SKM-1 treated with dmso at 0.1 percent for 144 hours (cell line): ENCODE measurements at regions not wholly inside any gene's neighbourhood (a gene's known extent, or its start where the extent isn't known, plus 50 kb on each side); places are given as distances from the start of the nearest gene placed in this dataset.
A peak's percentile ranks its signal among the peaks of the same experiment; 100 is the strongest.

Source experiments
- DNase-seq: peaks from one replicate; lab custom pipeline; 2025; ENCODE audit not compliant: unreplicated experiment; lab: John Stamatoyannopoulos, UW

DNA sequence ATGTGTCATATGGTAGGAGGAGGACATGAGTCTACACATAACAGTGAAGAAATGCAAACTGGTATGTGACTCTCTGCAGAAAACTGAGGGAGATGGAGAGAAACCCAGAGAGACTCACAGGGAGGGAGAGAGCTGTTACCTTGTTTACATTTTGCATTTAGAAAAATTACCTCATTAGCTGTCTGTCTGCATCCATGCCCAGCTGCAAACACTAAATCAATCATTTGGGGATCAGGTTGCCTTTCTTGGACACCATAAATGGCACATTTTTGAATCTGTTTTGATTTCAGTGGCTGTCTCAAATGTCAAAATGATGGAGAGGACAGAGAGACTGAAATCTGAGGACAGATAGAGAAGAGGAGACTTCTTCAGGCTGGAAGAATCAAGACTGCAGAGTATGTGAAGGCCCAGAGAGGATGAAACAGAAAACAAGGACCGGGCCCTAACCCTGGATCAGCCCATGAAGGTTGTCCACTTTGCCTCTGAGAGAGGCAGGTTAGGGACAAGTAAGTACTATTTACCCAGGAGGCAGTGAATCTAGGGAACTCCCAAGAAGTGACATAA, 92.2 kb downstream of the UNC5CL start:
- DNase-seq, result no peak

DNA sequence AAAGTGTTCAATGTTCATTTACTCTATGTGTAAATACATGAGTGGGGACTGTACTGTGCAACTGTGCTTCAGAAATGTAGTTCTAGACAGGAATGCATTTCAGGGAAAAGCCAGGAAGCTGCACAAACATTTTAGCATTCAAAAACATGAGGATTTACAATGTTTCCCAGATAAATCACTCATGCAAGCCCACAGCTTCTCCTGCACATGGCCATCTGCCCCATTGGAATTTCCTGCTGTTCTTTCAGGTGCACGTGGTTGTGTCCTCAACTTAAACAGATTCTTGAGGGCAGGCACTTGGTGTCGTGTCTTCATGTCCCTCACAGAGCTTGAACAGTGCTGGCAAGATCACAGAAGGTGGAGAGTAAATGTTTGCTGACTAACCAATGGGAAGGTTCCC, 101.5 kb downstream of the UNC5CL start:
- no peak for DNase-seq

DNA sequence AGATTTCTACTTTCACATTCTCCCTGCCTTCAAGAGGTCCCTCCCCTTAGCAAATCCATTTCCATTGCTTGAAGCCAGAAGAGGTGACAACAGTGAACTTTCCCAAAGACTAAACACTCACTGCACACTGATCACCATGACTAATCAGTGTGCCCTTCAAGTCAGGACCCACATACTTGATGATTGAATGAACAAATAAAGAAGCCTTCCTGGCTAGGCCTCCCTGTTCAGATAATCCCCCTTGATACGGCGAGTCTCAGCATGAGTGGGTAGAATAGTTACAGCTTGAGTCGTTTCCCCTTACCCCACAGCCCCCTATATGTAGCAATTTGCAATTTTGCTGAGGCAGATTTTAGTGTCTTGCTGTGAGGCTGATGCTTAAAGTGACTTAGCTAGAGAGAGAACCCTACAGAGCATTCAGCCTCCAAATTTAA, 102.2 kb downstream of the UNC5CL start:
- no peak for DNase-seq

DNA sequence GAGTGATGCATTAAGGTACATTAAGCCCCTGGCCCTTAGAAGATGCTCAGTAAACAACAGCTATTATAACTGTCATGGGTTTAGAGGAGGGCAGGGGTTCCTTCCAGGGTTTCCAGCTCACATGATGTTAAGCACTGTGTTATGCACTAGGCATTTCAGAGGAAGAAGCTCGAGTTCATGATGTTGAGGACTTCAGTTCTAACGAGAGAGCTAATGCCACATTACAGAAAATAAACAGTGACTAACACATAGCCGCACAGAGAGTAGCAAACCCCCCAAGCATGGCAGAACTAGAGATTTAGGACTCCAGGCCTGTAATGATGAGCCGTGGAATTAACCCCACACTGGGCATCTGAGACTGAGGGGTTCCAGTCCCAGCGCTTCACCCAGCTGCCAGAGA, 105.2 kb downstream of the UNC5CL start:
- no peak for DNase-seq

DNA sequence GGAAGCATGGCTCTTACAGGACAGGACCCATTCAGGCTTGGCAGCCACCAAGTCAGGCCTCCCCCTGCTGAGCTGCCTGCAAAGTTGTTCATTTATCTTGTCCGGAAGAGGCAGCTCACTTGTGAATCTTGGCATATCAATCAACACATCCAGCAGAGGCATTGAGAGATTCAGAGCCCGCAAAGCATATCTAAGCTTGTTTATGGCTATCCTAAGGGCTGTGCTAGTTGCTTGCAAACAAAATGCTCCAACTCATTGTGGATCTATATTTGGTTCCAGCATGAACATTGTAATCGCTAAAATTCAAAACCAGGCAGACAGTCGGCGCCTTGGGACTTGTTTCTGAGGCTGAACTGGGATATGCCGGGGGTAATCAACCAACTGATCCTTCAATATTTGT, 106.1 kb downstream of the UNC5CL start:
- no peak for DNase-seq

DNA sequence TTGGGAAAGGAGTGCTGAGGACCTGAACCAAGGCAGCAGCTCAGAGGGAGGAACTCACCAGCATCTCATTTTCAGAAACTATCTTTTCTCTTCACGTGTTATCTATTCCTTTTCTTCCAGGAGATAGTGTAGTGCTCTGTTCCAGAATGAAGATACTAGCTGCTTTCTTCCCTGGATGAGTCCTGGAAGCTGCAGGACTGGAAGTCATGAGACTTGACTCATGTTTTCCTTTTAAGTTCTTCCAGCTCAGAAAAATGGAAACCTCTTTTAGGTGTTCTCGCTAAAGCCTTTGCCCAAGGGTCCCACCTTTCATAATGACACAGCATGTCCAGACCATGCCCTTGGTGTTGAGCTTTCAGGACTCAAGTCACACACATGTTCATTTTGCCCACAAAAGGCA, 106.7 kb downstream of the UNC5CL start:
- DNase-seq, result no peak

DNA sequence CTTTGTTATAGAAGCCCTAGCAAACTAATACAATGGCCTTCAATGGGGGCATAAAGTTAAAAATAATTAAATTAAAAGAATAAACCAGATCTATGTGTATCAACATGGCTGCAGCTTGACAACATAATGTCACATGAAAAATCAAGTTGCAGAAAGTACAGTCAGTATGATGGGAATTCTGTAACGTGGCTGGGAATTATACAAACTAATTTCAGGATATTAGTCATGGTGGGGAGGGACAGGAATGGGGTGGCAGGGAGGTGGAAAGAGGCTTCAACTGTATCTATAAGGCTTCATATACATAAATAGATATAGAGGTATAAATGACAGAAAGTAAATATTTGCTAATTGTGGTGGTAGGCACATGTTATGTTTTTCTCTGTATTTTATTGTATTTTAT, 107.1 kb downstream of the UNC5CL start:
- no peak for DNase-seq

DNA sequence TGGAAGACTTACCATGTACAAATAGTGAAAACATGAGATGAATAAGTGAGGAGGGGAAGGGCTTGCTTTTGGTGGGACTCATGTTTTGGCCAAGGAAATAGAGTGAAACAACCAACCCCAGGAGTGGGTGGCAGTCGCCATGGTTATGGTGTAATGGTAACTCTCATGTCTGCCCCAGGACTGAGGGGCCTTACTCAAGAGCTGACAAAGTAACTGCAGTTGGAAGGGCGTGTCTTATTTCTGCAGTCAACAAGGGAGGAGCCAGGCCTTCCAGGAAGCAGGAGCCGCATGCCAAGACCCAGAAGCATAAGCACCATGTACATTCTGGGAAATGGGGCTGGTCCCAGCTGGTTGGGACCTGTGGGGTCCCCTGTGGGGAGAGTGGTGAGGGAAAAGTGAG, 108.5 kb downstream of the UNC5CL start:
- no peak for DNase-seq

DNA sequence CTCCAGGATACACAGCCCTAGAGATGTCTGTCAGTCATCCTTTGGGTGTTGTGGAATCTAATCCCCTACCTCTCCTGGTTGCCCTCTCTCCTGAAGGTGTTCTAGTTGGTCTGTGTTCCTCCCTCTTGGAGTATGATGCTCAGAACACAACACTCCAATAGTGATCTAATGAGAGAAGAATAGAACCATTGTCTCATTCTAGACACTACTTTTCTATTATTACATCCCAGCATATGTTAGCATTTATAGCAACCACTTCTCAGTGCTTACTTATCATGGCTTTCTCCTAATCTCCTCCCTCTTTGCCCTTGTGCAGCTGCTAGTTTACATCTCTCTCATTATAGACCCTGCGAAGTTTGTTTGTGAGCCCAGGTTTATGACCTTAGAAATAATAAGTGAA, 109.0 kb downstream of the UNC5CL start:
- no peak for DNase-seq

DNA sequence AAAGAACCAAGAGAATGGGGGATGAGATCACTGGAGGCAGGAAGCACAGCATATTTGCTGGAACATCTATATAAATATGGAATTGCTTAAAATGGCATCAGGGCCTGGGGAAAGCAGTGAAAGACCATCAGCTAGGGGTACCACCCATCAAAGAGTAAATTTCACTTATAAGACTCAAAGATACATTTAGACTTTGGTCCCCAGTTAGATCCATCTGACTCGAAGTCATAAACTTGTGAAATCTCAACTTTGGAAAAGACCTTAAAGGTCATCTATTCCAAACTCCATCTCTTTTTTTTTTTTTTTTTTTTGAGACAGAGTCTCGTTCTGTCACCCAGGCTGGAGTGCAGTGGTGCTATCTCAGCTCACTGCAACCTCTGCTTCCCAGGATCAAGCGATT, 109.8 kb downstream of the UNC5CL start:
- no peak for DNase-seq

DNA sequence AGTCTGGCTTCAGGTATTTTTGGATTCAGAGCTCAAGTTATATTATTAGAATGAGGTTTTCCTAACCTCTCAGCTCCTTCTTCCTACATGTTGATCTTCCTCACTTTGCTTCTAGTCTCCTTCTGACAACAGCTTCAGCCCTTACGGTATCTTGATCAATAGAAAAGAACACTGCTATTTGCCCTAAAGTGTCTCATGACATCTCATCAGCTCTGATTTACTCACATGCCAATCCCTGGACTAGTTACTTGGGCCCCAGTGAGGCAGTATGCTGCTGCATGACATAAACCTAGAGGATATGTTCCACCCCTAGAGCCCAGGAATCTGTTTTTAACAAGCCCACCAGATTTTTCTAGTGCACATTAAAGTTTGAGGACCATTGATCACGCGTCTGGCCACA, 110.3 kb downstream of the UNC5CL start:
- no peak for DNase-seq

DNA sequence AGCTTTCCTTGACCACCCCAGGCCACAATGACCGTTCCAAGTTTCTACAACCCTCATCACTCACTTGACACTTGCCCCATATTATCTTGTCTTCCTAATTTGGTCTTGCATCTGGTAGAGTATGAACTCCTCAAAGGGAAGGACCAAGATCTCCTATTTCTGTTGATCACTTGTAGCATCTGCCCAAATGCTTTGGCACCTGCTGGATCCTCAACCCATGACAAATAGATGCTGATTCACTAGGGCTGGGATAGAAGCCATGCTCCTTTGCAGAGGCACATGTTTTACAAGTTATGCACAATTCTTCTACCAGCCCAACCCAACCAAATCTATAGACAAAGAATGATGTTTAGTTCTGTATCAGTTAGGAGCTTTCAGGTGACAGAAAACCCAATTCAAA, 110.7 kb downstream of the UNC5CL start:
- no peak for DNase-seq

DNA sequence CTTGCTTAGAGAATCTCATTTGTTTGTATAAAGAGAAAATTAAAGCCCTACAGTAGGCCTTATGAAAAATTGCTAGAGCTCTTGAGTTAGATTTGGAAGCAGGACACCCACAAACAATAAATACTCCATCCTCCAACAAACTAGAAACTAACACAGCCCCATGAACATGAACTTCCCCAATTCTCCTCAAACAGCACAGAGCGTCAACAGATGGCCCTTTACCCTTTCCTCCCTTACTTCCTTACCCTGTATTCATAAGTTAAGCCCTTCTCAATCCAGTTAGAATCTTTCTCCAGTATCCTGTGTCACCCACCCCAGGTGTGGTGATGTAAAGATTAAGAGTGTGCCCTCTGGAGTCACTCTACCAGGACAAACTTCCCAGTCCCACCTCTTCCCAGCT, 113.7 kb downstream of the UNC5CL start:
- peak; percentile 40 for DNase-seq

DNA sequence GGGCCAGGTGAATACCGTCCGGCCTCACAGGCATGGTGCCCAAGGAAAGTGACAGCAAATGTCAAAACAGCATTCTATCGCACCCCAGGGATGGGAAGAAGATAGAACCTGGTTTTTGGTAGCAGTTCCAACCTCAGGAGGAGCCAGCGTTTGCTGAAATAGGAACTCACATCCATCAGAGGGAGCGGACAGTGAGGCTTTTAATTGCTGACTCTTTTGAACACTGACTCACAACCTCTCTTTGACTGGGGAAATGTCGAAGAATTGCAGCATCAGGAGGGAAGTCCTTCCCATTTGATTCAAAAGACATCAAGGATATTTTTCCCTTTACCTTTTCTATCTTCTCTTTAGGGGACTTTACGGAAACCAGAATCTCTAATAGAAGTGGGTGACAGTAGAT, 114.2 kb downstream of the UNC5CL start:
- DNase-seq, result no peak

DNA sequence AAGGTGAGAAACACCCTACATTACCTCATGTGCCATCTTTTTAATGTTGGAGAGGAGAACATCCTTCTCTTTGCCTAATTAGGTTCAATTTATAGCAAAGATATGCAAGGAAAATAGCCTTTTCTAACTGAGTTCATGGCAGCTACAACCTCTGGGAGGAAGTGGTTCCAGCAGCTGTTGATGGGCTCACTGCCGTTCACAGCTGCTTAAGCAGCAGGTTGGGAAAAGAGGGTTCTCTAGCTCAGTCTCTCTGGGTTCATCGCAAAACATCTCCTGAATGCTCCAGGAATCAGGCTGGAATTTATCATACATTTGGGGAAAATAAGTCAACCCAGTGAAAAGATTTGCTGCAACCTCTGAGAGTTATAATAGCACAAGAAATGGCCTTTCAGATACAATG, 115.1 kb downstream of the UNC5CL start:
- no peak for DNase-seq

DNA sequence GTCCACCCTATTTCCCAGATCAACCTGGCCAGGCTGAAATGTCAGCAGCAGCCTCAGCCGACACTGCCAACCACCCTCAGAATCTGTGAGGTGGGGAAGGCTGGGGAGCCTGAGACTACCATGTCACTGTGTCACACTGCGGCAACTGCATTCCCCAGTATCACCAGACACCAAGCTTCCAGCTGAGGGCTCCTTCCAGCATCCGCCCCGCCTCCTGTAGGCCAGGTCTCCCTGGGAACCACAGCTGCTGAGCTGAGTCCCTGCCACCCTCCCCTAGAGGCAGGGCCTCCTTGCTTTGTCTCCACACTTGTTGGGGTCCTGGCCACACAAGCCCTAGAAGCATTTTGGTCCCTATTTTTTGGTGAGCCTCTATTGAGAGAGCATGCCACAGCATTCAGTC, 115.7 kb downstream of the UNC5CL start:
- no peak for DNase-seq

DNA sequence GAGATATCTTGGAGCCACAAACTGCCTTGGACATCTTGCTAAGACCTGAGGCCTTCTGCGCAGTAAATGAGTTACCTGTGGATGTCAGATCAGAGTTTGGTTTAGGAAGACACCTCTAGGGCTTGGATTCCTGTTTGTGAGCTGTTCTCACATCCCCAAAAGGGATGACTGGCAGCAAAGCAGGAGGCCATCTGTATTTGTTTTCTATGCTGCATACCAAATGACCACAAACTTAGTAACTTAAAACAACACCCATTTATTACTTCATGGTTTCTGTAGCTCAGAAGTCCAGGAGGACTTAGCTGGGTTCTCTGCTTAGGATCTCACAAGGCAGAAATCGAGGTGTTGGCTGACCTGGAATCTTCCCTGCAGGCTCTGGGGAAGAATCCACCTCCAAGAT, 116.7 kb downstream of the UNC5CL start:
- no peak for DNase-seq

DNA sequence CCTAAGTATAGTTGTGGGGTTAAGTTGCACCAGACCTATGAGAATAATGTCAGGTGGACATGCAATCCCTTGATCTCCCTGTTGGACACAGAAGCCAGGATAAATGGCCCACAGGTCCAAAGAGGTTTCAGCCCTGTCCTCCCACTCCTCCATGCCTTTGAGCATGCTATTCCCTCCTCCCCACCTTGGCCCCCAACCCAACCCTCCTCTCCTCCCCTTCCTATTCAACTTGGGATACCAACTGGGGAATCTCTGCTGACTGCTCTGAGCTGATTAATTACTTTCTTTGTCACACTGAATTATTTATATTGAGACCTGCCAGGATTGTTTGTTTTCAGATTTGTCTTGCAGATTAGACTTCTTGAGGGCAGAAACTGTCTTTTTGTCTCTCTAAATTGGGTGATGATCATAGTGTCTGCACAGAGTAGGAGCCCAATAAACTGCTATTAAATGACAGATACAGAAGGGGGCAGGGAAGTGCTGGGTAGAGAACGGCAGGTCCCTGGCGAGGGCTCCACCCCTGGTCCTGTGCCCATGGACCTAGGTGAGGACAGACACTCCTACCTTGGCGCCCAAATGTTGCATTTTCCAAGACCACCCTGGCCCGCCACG, 120.9 kb downstream of the UNC5CL start:
- DNase-seq, result no peak

DNA sequence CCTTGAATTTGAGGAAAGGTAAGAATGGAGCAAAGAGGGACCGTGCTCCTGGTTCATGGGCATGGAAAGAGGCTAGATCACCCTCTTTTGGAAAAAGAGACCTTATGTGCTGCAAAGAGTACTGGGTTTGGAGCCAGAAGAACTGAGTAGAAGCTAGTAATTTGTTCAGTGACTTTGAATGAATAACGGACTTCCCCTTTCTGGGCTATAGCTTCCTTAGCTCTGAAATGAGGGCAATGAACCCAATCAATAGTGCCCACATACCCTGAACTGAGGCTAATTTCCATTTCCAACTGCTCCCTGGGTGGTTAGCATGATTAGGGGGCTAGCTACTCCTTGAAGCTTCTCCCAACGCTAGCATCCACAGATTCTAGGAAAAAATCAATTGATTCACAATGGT, 121.4 kb downstream of the UNC5CL start:
- no peak for DNase-seq

DNA sequence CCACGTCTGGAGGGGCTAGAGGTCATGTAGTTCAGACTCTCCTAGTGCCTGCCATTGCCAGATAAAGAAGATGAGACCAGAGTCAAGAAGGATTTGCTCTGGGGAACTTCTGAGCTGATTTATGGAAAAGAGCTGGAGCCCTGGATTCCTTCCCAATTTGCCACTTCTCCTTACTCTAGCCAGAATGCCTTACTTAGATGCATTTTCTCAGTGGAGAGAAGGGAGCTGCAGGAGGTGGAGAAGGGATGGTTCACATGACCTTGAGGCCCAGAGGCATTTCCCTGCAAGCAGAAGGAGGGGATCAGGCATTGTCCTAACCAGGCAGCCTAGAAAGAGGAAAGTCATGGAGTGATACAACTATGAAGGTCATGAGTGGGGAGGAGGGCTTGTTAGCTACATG, 122.2 kb downstream of the UNC5CL start:
- no peak for DNase-seq

DNA sequence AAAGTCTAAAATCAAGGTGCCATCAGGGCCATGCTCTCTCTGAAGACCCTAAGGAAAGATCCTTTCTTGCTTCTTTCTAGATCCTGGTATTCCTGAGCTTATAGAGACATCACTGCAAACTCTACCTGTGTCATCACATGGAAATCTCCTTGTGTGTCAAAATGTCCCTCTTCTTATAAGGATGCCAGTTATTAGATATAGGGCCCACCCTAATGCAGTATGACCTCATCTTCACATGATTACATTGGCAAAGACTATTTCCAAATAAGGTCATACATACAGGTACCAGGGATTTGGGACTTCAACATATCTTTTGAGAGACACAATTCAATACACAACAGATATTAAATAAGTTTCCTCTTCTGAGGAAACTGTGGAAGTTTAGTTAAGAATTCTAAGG, 123.9 kb downstream of the UNC5CL start:
- no peak for DNase-seq

DNA sequence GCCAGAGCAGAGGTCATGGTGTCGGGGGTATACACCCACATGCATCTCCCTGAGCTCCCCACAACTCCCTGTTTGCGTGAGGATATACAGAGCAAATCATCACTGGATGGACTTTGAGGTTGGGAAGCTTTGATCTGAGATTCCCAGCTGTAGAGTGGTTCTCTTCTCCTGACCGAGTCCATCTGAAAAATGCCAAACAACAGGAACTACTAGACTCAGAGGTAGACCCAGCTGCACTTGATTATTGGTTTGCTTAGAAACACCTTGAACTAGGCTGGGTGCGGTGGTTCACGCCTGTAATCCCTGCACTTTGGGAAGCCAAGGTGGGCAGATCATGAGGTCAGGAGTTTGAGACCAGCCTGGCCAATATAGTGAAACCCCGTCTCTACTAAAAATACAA, 125.0 kb downstream of the UNC5CL start:
- DNase-seq, result no peak

DNA sequence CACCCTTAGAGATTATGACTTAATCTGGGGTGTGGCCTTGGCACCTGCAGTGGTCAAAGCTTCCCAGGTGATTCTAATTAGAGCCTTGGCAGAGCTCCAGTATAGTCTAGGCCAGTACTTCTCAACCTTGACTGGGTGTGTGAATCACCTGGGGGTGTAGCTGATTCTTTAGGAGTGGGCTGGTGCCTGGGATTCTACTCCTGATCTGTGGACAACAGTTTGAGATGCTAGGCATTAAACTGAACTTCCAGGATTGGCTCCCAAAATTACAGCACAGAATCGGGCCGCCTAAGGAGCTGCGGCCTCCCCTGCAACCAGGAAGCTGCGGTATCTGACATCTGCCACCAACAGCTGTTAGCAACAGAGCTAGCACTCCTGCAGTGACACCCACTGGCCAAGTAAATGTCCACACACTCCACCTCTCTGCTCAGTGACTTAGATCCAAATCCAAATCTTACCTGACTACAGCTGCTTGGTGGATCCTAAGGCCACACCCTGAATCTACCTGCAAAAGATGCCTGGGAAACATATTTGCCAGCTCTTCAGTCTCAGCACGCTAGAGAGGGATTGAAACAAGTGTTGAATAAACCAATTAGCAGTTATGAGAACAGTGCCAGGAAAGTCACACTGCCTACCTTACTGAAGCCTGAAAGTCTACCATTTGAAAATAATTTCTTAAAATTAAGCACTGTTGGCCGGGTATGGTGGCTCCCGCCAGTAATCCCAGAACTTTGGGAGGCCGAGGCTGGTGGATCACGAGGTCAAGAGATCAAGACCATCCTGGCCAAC, 126.7 kb downstream of the UNC5CL start:
- peak; percentile 72 for DNase-seq
